ENCODE measurements at regions not wholly inside any gene's neighbourhood (a gene's known extent, or its start where the extent isn't known, plus 50 kb on each side); places are given as distances from the start of the nearest gene placed in this dataset.

DNA sequence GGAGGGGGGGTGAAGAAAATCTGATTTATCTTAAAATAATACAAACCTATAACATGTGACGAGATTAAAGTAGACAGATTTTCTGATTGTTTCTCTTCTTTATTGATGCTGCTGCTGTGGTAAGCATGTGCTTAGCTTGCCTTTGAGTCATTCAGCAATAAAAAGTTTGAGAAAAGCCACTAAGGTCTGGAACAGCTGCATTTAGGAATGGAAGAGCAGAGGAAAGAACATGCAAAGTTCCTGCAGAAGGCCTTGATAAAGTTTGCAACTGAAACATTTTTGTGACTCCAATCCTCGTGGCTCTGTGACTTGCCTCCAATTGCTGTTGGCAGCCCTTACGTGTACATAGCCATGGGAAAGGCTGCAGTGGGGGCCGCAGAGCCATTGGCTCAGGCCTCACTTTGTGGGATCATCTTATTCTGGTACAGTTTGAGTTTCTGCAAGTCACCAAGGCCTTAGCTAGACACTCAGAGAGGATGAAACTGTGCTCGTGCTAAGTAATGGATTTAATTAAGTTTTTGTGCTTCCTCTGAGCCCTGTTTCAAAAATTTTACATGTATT lies 370.2 kb downstream of the AASDHPPT start:
- no peaks in the 10 kb centered on the region for H3K79me2 ChIP-seq (ENCODE audit: control insufficient read depth, low read length)
- H3K27me3 ChIP-seq (ENCODE audit: control insufficient read depth, low read length), result no peaks in the 10 kb centered on the region
- no peaks in the 10 kb centered on the region for H3K4me1 ChIP-seq (ENCODE audit: control insufficient read depth, low read length)
- no peak for TF ChIP-seq EZH2phosphoT487 (IDR thresholded peaks at IDR 0.05; ENCODE audit: borderline replicate concordance, low read length)
- no peaks in the 10 kb centered on the region for H3K36me3 ChIP-seq (ENCODE audit: control insufficient read depth, low read length)
- no peak overlapping the region for H3K27ac ChIP-seq (ENCODE audit: low read depth, low read length)
- H4K20me1 ChIP-seq (ENCODE audit: control insufficient read depth, insufficient read depth, low read depth, low read length), result no peaks in the 10 kb centered on the region
- H3K4me3 ChIP-seq (ENCODE audit: low read length), result no peak overlapping the region
- no peaks in the 10 kb centered on the region for H3K9me2 ChIP-seq (replicated peaks; ENCODE audit: control insufficient read depth, low read length)
- no peak overlapping the region for H3K4me2 ChIP-seq (ENCODE audit: low read length)
- no peaks in the 10 kb centered on the region for H3F3A ChIP-seq (ENCODE audit: control insufficient read depth, insufficient read depth)
- H3K9me3 ChIP-seq (ENCODE audit: control insufficient read depth, insufficient read depth, low read length), result no peaks in the 10 kb centered on the region

DNA sequence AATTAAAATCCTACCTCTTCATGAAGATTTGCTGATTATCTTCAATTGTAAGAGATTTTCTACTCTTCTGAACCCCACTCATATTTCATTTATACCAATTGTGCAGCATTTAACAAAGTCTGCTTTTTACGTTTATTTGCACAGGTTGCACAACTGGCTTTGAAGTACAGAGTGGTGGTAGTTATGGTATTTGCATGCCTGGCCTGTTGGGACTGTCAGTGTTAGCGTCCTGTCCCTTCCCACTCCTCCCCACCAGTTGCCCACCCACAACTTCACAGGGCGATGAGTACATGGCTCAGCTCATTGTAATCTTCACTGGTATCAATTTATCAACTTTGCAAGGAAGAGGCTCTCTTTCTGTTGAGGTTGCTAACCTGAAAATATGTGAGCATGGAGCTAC lies 372.3 kb downstream of the AASDHPPT start:
- no peak overlapping the region for H3K4me2 ChIP-seq (ENCODE audit: low read length)
- H3K4me1 ChIP-seq (ENCODE audit: control insufficient read depth, low read length), result no peaks in the 10 kb centered on the region
- H3K27ac ChIP-seq (ENCODE audit: low read depth, low read length), result no peak overlapping the region
- H3K27me3 ChIP-seq (ENCODE audit: control insufficient read depth, low read length), result no peaks in the 10 kb centered on the region
- H3K36me3 ChIP-seq (ENCODE audit: control insufficient read depth, low read length), result no peaks in the 10 kb centered on the region
- no peaks in the 10 kb centered on the region for H3K79me2 ChIP-seq (ENCODE audit: control insufficient read depth, low read length)
- H3K9me3 ChIP-seq (ENCODE audit: control insufficient read depth, insufficient read depth, low read length), result no peaks in the 10 kb centered on the region
- no peak overlapping the region for H3K4me3 ChIP-seq (ENCODE audit: low read length)
- no peak for TF ChIP-seq EZH2phosphoT487 (IDR thresholded peaks at IDR 0.05; ENCODE audit: borderline replicate concordance, low read length)
- TF ChIP-seq, protein P1, sequence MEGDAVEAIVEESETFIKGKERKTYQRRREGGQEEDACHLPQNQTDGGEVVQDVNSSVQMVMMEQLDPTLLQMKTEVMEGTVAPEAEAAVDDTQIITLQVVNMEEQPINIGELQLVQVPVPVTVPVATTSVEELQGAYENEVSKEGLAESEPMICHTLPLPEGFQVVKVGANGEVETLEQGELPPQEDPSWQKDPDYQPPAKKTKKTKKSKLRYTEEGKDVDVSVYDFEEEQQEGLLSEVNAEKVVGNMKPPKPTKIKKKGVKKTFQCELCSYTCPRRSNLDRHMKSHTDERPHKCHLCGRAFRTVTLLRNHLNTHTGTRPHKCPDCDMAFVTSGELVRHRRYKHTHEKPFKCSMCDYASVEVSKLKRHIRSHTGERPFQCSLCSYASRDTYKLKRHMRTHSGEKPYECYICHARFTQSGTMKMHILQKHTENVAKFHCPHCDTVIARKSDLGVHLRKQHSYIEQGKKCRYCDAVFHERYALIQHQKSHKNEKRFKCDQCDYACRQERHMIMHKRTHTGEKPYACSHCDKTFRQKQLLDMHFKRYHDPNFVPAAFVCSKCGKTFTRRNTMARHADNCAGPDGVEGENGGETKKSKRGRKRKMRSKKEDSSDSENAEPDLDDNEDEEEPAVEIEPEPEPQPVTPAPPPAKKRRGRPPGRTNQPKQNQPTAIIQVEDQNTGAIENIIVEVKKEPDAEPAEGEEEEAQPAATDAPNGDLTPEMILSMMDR (IDR thresholded peaks at IDR 0.05; ENCODE audit: low read depth, low read length, poor library complexity, severe bottlenecking), result no peak
- H3K9me2 ChIP-seq (replicated peaks; ENCODE audit: control insufficient read depth, low read length), result no peaks in the 10 kb centered on the region
- no peaks in the 10 kb centered on the region for H4K20me1 ChIP-seq (ENCODE audit: control insufficient read depth, insufficient read depth, low read depth, low read length)
- H3F3A ChIP-seq (ENCODE audit: control insufficient read depth, insufficient read depth), result no peaks in the 10 kb centered on the region

DNA sequence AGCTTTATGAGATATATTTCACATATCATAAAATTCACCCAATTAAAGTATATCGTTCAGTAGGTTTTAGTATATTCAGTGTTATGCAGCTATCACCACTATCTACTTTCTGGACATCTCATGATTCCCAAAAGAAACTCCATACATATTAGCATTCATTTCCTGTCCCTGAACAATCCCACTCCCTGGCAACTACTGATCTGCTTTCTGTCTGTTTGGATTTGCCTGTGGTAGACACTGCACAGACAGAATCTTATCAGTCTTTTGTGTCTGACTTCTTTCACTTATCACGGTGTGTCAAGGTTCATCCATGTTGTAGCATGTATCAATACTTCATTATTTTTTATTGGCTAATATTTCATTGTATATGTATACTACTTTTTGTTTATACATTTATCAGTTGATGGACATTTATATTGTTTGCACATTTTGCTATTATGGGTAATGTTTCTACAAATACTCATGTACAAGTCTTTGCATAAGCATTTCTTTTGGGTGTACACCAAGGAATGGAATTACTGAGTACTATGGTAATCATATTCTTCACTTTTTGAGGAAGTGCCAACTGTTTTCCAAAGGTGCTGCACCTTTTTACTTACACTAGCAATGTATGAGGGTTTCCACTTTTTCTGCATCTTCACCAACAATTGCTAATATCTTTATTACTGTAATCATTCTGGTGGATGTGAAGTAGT lies 373.9 kb downstream of the AASDHPPT start:
- Histone ChIP-seq H3K4me1 (ENCODE audit: control insufficient read depth, low read length) (no peaks in the 10 kb centered on the region), H3K27ac (ENCODE audit: low read depth, low read length) (no peak overlapping the region), H3K36me3 (ENCODE audit: control insufficient read depth, low read length) (no peaks in the 10 kb centered on the region), H3K9me2 (replicated peaks; ENCODE audit: control insufficient read depth, low read length) (no peaks in the 10 kb centered on the region), H3K9me3 (ENCODE audit: control insufficient read depth, insufficient read depth, low read length) (no peaks in the 10 kb centered on the region), H3F3A (ENCODE audit: control insufficient read depth, insufficient read depth) (no peaks in the 10 kb centered on the region), H3K79me2 (ENCODE audit: control insufficient read depth, low read length) (no peaks in the 10 kb centered on the region), H3K4me2 (ENCODE audit: low read length) (no peak overlapping the region), H4K20me1 (ENCODE audit: control insufficient read depth, insufficient read depth, low read depth, low read length) (no peaks in the 10 kb centered on the region), H3K27me3 (ENCODE audit: control insufficient read depth, low read length) (no peaks in the 10 kb centered on the region), H3K4me3 (ENCODE audit: low read length) (no peak overlapping the region)
- TF ChIP-seq, protein P1 (IDR thresholded peaks at IDR 0.05; ENCODE audit: low read depth, low read length, poor library complexity, severe bottlenecking), result no peak
- no peak for TF ChIP-seq EZH2phosphoT487 (IDR thresholded peaks at IDR 0.05; ENCODE audit: borderline replicate concordance, low read length)

DNA sequence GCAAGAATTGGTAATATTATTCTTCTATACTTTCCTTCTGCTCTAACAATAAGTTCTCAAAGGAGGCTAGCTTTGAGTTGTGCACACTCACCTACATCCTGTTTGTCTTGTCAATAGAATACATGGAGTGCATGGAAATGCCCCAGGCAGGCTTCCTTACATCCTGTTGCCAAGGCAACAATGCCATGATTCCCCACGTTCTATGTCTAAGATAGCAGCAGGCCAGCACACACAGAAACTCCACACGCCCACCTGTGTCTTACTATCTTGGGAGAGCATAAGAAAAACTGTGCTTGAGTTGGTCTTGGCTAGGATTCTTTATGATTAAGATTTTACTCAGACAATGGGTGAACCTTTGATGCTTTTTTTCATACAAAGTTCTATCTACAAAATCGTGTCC lies 379.2 kb downstream of the AASDHPPT start:
- H3K4me3 ChIP-seq (ENCODE audit: low read length), result no peak overlapping the region
- H3K4me1 ChIP-seq (ENCODE audit: control insufficient read depth, low read length), result no peaks in the 10 kb centered on the region
- H3K9me3 ChIP-seq (ENCODE audit: control insufficient read depth, insufficient read depth, low read length), result no peaks in the 10 kb centered on the region
- no peak overlapping the region for H3K27ac ChIP-seq (ENCODE audit: low read depth, low read length)
- H3K4me2 ChIP-seq (ENCODE audit: low read length), result no peak overlapping the region
- no peaks in the 10 kb centered on the region for H4K20me1 ChIP-seq (ENCODE audit: control insufficient read depth, insufficient read depth, low read depth, low read length)
- H3K79me2 ChIP-seq (ENCODE audit: control insufficient read depth, low read length), result no peaks in the 10 kb centered on the region
- H3F3A ChIP-seq (ENCODE audit: control insufficient read depth, insufficient read depth), result no peaks in the 10 kb centered on the region
- TF ChIP-seq, protein P1 (IDR thresholded peaks at IDR 0.05; ENCODE audit: low read depth, low read length, poor library complexity, severe bottlenecking), result no peak
- no peak for TF ChIP-seq EZH2phosphoT487 (IDR thresholded peaks at IDR 0.05; ENCODE audit: borderline replicate concordance, low read length)
- no peaks in the 10 kb centered on the region for H3K9me2 ChIP-seq (replicated peaks; ENCODE audit: control insufficient read depth, low read length)
- H3K36me3 ChIP-seq (ENCODE audit: control insufficient read depth, low read length), result no peaks in the 10 kb centered on the region
- no peaks in the 10 kb centered on the region for H3K27me3 ChIP-seq (ENCODE audit: control insufficient read depth, low read length)
